ENCODE measurements at regions not wholly inside any gene's neighbourhood (a gene's known extent, or its start where the extent isn't known, plus 50 kb on each side); places are given as distances from the start of the nearest gene placed in this dataset.
"Not testable (repeated sequence)": the region's sequence is repeated elsewhere in the genome, so short reads cannot be mapped to it uniquely, and the experiment has no call there.

DNA sequence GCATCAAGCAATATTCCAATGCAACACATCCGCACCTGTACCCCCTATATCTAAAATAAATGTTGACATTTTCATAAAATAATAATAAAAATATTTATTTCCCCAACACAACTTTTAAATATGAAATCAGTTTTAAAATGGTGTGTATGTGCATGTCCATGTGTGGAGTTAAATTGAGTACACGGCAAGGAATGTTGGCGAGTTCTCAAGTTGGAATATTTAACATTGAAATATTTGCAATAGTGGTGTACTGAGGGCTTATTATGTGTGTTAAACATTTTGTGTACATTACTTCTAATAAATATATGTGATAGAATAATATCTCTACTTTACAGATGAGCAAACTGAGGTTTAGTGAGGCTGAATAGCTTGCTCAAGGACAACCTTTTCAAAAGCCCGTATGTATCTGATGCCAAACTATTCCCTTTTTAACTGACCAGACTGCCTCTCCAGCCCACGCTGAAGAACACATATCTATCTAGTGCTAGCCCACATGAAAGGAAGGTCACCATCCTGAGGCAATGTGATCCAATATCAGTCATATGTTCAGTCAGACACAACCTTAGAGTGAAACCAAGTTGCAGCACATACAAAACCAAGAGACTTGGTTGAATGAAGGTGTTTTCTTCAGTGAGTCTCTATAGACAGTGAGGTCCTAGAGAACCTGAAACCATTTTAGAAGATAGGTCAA, 192.2 kb upstream of the CDH11 start:
- intact Hi-C loops (cut with DNase I) = loop anchor here (5.0 to 10.0 kb wide), 2 partner anchors 192 to 201 kb away; partner anchors contain the start of gene CDH11 (in 2 of the 2)
- Histone ChIP-seq H3K27me3 (ENCODE audit: control insufficient read depth in 1 of 2, insufficient read depth in 2 of 2, low read length in 1 of 2) (no peaks in the 10 kb centered on the region), H3K9me3 (ENCODE audit: control insufficient read depth, low read length) (no peaks in the 10 kb centered on the region), H3K4me3 (ENCODE audit: low read length in 2 of 2) (no peak overlapping the region), H3K27ac (ENCODE audit: low read depth in 1 of 2, low read length in 2 of 2) (peak overlapping the region in 1 of 2 donors; percentile 86), H3K4me1 (ENCODE audit: control insufficient read depth in 1 of 2, insufficient read depth in 2 of 2, low read length in 2 of 2) (peaks cover 12 to 21% of the 10 kb centered on the region in 2 donors), H3K36me3 (ENCODE audit: control insufficient read depth in 1 of 2, insufficient read depth in 2 of 2, low read length in 1 of 2) (no peaks in the 10 kb centered on the region)
- ATAC-seq (ENCODE audit: low FRiP score) (no peak), DNase-seq (no peak)
- 48 to 50% methylated on average over 5 of the region's 5 CpGs for WGBS, 2 donors

DNA sequence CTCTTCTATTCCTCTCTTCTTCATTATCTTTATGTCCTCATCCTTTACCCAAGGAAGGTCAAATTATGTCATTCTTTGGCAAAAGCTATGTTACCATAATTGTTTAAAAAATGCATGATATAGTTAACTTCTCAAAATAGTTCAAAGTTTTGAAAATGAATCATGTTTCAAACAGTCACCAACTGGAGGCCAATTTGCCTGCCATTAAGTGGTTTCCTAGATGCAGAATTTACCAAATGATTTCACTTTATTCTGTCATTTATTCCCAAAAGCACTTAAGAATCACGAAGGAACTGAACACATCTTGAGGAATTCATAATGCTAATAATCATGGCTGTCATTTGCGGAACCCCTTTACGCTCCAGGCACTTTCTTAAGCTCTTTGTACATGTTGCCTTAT, 190.9 kb upstream of the CDH11 start:
- H3K9me3 ChIP-seq (ENCODE audit: control insufficient read depth, low read length) = no peaks in the 10 kb centered on the region
- ATAC-seq (ENCODE audit: low FRiP score) = no peak
- no peaks in the 10 kb centered on the region for H3K27me3 ChIP-seq (ENCODE audit: control insufficient read depth in 1 of 2, insufficient read depth in 2 of 2, low read length in 1 of 2)
- H3K4me3 ChIP-seq (ENCODE audit: low read length in 2 of 2) = no peak overlapping the region
- H3K4me1 ChIP-seq (ENCODE audit: control insufficient read depth in 1 of 2, insufficient read depth in 2 of 2, low read length in 2 of 2) = peaks cover 13 to 21% of the 10 kb centered on the region in 2 donors
- DNase-seq = no peak
- 10 to 14% methylated on average over 3 of the region's 3 CpGs for WGBS, 2 donors
- H3K36me3 ChIP-seq (ENCODE audit: control insufficient read depth in 1 of 2, insufficient read depth in 2 of 2, low read length in 1 of 2) = no peaks in the 10 kb centered on the region
- intact Hi-C loops (cut with DNase I) = loop anchor here (5.0 to 10.0 kb wide), 2 partner anchors 190 to 202 kb away; partner anchors contain the start of gene CDH11 (in 2 of the 2)
- peak overlapping the region; percentile 90 for H3K27ac ChIP-seq (ENCODE audit: low read depth in 1 of 2, low read length in 2 of 2)

DNA sequence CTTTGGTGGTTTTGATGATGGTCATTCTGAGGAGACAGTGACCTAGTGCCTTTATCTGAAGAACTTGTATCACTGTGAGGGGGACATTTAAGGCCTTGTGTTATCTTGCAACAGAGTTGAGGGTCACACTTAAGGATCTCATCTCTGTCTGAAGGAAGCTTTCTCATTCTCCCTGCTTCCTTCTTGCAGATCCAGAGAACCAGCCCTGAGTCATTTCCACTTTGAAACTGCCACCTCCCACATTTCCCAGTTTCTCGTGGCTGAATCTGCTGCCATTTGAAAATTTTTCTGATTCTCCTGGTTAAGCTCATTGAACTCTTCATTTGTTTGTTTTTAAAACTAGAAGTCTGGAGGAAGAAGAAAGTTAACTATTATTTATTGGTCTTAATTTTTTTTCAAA, 190.2 kb upstream of the CDH11 start:
- H3K4me1 ChIP-seq (ENCODE audit: control insufficient read depth in 1 of 2, insufficient read depth in 2 of 2, low read length in 2 of 2) = peaks cover 13 to 21% of the 10 kb centered on the region in 2 donors
- ATAC-seq (ENCODE audit: low FRiP score) = no peak
- intact Hi-C loops (cut with DNase I) = loop anchor here (5.0 to 10.0 kb wide), 2 partner anchors 190 to 203 kb away; partner anchors contain the start of gene CDH11 (in 2 of the 2)
- H3K9me3 ChIP-seq (ENCODE audit: control insufficient read depth, low read length) = no peaks in the 10 kb centered on the region
- H3K27me3 ChIP-seq (ENCODE audit: control insufficient read depth in 1 of 2, insufficient read depth in 2 of 2, low read length in 1 of 2) = no peaks in the 10 kb centered on the region
- 1 to 3% methylated on average over 1 of the region's 1 CpG for WGBS, 2 donors
- H3K4me3 ChIP-seq (ENCODE audit: low read length in 2 of 2) = no peak overlapping the region
- no peak for DNase-seq
- H3K27ac ChIP-seq (ENCODE audit: low read depth in 1 of 2, low read length in 2 of 2) = peak overlapping the region in 1 of 2 donors; percentile 12
- H3K36me3 ChIP-seq (ENCODE audit: control insufficient read depth in 1 of 2, insufficient read depth in 2 of 2, low read length in 1 of 2) = no peaks in the 10 kb centered on the region

DNA sequence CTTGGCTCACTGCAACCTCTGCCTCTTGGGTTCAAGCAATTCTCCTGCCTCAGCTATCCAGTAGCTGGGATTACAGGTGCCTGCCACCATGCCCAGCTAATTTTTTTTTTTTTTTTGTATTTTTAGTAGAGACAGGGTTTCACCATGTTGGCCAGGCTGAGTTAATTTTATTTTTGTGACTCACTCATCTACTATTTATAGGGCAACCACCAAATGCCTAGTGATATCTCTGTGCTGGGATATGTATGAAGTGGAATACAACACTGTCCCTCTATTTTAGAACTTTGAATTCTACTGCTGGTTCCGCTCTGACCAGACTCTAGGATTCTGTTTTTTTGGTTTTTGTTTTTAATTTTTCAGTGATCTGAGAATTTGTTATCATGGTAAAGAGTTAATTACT, 188.6 kb upstream of the CDH11 start:
- not testable (repeated sequence) for H3K9me3 ChIP-seq (ENCODE audit: control insufficient read depth, low read length); DNase-seq; H3K27ac ChIP-seq (ENCODE audit: low read depth in 1 of 2, low read length in 2 of 2); H3K36me3 ChIP-seq (ENCODE audit: control insufficient read depth in 1 of 2, insufficient read depth in 2 of 2, low read length in 1 of 2); H3K4me3 ChIP-seq (ENCODE audit: low read length in 2 of 2); ATAC-seq (ENCODE audit: low FRiP score); H3K27me3 ChIP-seq (ENCODE audit: control insufficient read depth in 1 of 2, insufficient read depth in 2 of 2, low read length in 1 of 2)
- intact Hi-C loops (cut with DNase I) = loop anchor here (5.0 to 10.0 kb wide), 2 partner anchors 188 to 204 kb away; partner anchors contain the start of gene CDH11 (in 2 of the 2)
- peaks cover 13 to 18% of the 10 kb centered on the region in 2 donors for H3K4me1 ChIP-seq (ENCODE audit: control insufficient read depth in 1 of 2, insufficient read depth in 2 of 2, low read length in 2 of 2)
- WGBS, 2 donors = 4 to 9% methylated on average over 1 of the region's 1 CpG

DNA sequence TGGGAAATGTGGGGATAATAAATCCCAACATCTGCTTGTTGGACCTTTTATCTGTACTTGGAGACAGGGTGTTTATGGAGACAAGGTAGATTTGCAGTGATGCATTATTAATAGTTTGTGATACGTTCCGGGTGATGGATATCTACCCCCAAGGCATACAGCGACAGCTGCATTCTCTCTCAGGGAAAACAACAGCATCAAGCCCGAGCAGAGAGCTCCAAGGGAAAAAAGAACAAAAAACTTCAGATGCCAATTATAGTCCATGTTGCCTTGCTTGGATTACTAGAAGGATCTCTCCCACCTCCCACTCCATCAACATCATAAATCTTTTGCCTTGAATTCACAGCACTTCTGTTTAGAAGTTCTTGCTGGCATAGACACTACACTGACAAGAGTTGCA, 187.5 kb upstream of the CDH11 start:
- H3K4me3 ChIP-seq (ENCODE audit: low read length in 2 of 2) = no peak overlapping the region
- ATAC-seq (ENCODE audit: low FRiP score) = no peak
- 49 to 58% methylated on average over 4 of the region's 4 CpGs for WGBS, 2 donors
- H3K27ac ChIP-seq (ENCODE audit: low read depth in 1 of 2, low read length in 2 of 2) = no peak overlapping the region
- intact Hi-C loops (cut with DNase I) = loop anchor here in 1 of 2 donors (10.0 kb wide), 1 partner anchor 475 kb away; no protein-coding TSS in a partner anchor
- no peaks in the 10 kb centered on the region for H3K27me3 ChIP-seq (ENCODE audit: control insufficient read depth in 1 of 2, insufficient read depth in 2 of 2, low read length in 1 of 2)
- no peaks in the 10 kb centered on the region for H3K9me3 ChIP-seq (ENCODE audit: control insufficient read depth, low read length)
- H3K36me3 ChIP-seq (ENCODE audit: control insufficient read depth in 1 of 2, insufficient read depth in 2 of 2, low read length in 1 of 2) = no peaks in the 10 kb centered on the region
- no peak for DNase-seq
- peaks cover 13 to 14% of the 10 kb centered on the region in 2 donors for H3K4me1 ChIP-seq (ENCODE audit: control insufficient read depth in 1 of 2, insufficient read depth in 2 of 2, low read length in 2 of 2)

DNA sequence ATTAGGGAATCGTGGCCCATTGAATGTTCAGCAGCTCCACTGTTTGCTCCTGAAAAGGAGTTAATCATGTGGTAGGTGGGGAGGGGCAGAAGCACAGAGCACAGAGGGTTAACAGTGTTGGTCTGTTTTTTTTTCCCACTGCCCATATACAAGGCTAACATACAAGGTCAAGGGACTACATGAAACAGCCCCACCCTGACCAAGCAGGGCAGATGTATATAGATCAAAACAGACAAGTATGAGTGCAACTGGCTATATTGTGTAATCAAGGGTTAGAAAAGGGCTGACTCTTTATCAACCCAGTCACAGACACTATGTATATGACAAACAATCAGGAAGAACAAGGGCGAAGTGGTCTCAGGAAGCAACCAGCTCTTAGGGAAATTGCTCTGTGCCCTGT, 186.6 kb upstream of the CDH11 start:
- H3K27me3 ChIP-seq (ENCODE audit: control insufficient read depth in 1 of 2, insufficient read depth in 2 of 2, low read length in 1 of 2) = no peaks in the 10 kb centered on the region
- ATAC-seq (ENCODE audit: low FRiP score) (no peak), DNase-seq (no peak)
- intact Hi-C loops (cut with DNase I) = loop anchor here in 1 of 2 donors (10.0 kb wide), 1 partner anchor 476 kb away; no protein-coding TSS in a partner anchor
- H3K4me3 ChIP-seq (ENCODE audit: low read length in 2 of 2) = no peak overlapping the region
- H3K4me1 ChIP-seq (ENCODE audit: control insufficient read depth in 1 of 2, insufficient read depth in 2 of 2, low read length in 2 of 2) = peaks cover 11 to 15% of the 10 kb centered on the region in 2 donors
- no peak overlapping the region for H3K27ac ChIP-seq (ENCODE audit: low read depth in 1 of 2, low read length in 2 of 2)
- 91 to 92% methylated on average over 2 of the region's 2 CpGs for WGBS, 2 donors
- H3K9me3 ChIP-seq (ENCODE audit: control insufficient read depth, low read length) = no peaks in the 10 kb centered on the region
- no peaks in the 10 kb centered on the region for H3K36me3 ChIP-seq (ENCODE audit: control insufficient read depth in 1 of 2, insufficient read depth in 2 of 2, low read length in 1 of 2)

DNA sequence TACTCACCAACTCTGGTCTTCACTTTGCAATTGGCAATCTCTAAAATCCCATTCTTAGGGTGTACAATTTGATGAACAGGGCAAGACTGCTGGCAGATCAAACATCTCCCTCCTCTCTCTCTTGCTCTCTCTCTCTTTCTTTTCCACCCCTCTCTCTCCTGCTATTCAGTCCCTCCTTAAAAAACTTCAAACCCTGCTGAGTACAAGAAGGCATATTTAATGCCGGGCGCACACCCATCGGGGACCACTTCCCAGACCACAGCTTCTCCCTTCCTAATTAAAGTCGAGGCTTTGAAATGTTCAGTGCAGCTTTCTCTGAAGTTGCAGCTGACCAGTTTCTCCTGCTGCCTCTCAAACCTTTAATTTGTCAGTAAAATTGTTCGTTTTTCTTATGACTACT, 185.4 kb upstream of the CDH11 start:
- Histone ChIP-seq H3K9me3 (ENCODE audit: control insufficient read depth, low read length) (no peaks in the 10 kb centered on the region), H3K4me1 (ENCODE audit: control insufficient read depth in 1 of 2, insufficient read depth in 2 of 2, low read length in 2 of 2) (peaks cover 7 to 12% of the 10 kb centered on the region in 2 donors), H3K27ac (ENCODE audit: low read depth in 1 of 2, low read length in 2 of 2) (no peak overlapping the region), H3K27me3 (ENCODE audit: control insufficient read depth in 1 of 2, insufficient read depth in 2 of 2, low read length in 1 of 2) (no peaks in the 10 kb centered on the region), H3K4me3 (ENCODE audit: low read length in 2 of 2) (no peak overlapping the region), H3K36me3 (ENCODE audit: control insufficient read depth in 1 of 2, insufficient read depth in 2 of 2, low read length in 1 of 2) (no peaks in the 10 kb centered on the region)
- WGBS, 2 donors = 93 to 97% methylated on average over 5 of the region's 5 CpGs
- no peak for ATAC-seq (ENCODE audit: low FRiP score)
- intact Hi-C loops (cut with DNase I) = loop anchor here in 1 of 2 donors (10.0 kb wide), 1 partner anchor 478 kb away; no protein-coding TSS in a partner anchor
- no peak for DNase-seq

DNA sequence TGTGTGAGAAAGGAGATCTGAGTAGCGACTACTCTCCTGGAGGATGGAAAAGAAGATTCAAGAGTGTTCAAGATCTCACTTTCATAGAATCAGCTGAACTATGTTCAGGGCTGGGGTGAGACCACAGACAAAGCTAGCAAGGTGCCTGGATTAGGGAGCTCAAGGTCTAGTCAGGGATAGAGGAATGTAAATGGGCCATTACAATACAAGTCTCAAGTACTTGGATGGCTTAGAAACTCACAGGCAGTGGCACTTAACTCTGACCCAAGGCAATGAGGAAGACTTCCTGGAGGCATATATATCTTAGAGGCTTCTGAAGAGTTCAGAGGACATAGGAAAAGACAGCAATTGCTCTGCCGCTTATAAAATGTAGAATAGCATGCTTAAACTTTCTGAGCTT, 184.9 kb upstream of the CDH11 start:
- Histone ChIP-seq H3K4me1 (ENCODE audit: control insufficient read depth in 1 of 2, insufficient read depth in 2 of 2, low read length in 2 of 2) (peaks cover 7 to 12% of the 10 kb centered on the region in 2 donors), H3K27me3 (ENCODE audit: control insufficient read depth in 1 of 2, insufficient read depth in 2 of 2, low read length in 1 of 2) (no peaks in the 10 kb centered on the region), H3K27ac (ENCODE audit: low read depth in 1 of 2, low read length in 2 of 2) (no peak overlapping the region), H3K4me3 (ENCODE audit: low read length in 2 of 2) (no peak overlapping the region), H3K36me3 (ENCODE audit: control insufficient read depth in 1 of 2, insufficient read depth in 2 of 2, low read length in 1 of 2) (no peaks in the 10 kb centered on the region), H3K9me3 (ENCODE audit: control insufficient read depth, low read length) (no peaks in the 10 kb centered on the region)
- 47 to 76% methylated on average over 2 of the region's 2 CpGs for WGBS, 2 donors
- no peak for ATAC-seq (ENCODE audit: low FRiP score)
- intact Hi-C loops (cut with DNase I) = loop anchor here in 1 of 2 donors (10.0 kb wide), 1 partner anchor 478 kb away; no protein-coding TSS in a partner anchor
- DNase-seq = no peak

DNA sequence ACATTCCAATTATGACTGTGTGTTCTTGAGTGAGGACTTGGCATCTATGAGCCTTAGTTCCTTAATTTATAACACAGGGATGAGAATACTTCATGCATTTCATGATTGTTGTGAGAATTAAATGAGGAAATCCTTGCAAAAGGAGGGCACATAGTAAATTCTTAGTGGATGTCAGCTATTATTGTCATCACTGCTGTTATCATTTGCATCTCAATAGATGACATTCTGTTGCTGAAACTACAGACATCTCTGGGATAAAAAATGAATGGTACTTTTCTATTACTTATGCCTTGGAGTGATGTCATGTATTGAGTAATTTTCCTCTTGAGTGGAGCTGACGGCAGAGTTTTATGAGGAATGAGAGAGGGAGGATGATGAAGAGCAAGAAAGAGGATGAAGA, 184.4 kb upstream of the CDH11 start:
- no peaks in the 10 kb centered on the region for H3K9me3 ChIP-seq (ENCODE audit: control insufficient read depth, low read length)
- DNase-seq = no peak
- H3K4me1 ChIP-seq (ENCODE audit: control insufficient read depth in 1 of 2, insufficient read depth in 2 of 2, low read length in 2 of 2) = peaks cover 5 to 12% of the 10 kb centered on the region in 2 donors
- no peaks in the 10 kb centered on the region for H3K27me3 ChIP-seq (ENCODE audit: control insufficient read depth in 1 of 2, insufficient read depth in 2 of 2, low read length in 1 of 2)
- intact Hi-C loops (cut with DNase I) = loop anchor here in 1 of 2 donors (10.0 kb wide), 1 partner anchor 479 kb away; no protein-coding TSS in a partner anchor
- no peak for ATAC-seq (ENCODE audit: low FRiP score)
- no peak overlapping the region for H3K27ac ChIP-seq (ENCODE audit: low read depth in 1 of 2, low read length in 2 of 2)
- WGBS, 2 donors = 50 to 64% methylated on average over 1 of the region's 1 CpG
- no peak overlapping the region for H3K4me3 ChIP-seq (ENCODE audit: low read length in 2 of 2)
- H3K36me3 ChIP-seq (ENCODE audit: control insufficient read depth in 1 of 2, insufficient read depth in 2 of 2, low read length in 1 of 2) = no peaks in the 10 kb centered on the region
